CD4-positive, alpha-beta T cell treated with Interleukin-10 for 1 hour (primary cell): ENCODE measurements at regions not wholly inside any gene's neighbourhood (a gene's known extent, or its start where the extent isn't known, plus 50 kb on each side); places are given as distances from the start of the nearest gene placed in this dataset.

Experiments used
- DNase-seq: peaks from one replicate; pipeline ENCODE4 v3.0.0-alpha.2; 2020

DNA sequence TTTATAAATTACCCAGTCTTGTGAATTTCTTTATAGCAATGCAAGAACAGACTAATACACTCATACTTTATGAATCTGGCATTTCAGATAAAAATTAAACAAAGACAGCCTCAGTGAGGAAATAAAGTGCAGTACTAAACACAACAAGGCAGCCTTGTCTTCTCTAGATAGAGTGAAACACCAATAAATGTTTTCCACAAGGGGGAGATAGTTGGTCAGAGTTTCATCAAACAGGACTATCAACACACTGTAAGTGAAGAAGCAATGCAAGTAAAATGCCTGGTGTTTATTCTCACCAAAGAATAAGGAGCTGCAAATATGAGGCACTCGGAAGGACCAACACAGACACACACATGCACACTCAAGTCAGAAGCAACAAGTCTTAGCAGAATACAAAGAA is 62.8 kb downstream of the FAM9B start:
- DNase-seq = peak; percentile 58

GRCh38 chrX:8969378-8969777 is 64.5 kb downstream of the FAM9B start:
- no peak for DNase-seq

DNA sequence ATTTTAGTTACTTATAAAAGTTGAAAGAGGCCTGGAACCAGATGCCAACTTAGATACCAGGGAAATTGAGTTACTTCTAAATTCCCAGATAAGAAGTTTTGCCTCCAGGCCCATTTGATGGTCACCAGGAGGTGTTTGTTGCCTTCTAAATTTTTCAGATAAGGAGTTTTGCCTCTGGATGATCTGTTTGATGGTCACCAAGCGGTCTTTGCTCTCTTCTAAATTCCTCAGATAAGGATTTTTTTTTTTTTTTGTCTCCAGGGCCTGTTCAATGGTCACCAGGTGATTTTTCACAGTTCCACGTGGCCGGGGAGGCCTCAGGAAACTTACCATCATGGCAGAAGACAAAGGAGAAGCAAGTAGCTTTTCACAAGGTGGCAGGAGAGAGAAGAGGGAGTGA is 66.5 kb downstream of the FAM9B start:
- DNase-seq = no peak

DNA sequence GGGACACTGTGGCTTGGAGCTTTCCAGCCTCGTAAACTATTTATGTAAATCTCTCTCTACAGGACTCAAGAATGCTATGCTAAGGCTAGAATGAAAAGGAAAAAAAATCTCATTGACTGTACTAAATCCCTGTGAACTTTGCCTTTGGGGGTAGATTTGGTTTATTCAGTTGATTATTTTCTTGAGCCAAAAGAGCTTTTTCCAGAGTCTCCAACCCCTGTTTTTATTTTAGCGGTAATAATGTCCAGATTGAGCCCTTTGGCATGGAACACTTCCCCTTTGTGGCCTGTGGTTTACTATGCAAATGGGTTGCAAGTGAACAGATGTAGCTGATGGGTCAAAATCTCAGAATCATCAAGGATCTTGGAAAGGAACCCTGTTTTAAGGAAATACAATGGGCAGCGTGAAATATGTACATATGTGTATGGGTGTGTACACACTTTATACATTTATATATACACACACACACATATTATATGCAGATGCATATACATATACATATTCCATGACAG is 72.9 kb downstream of the FAM9B start:
- DNase-seq = no peak

- DNase-seq = no peak
These were observed 78.4 kb downstream of the FAM9B start for GRCh38 chrX:8955511-8955910.

- no peak for DNase-seq
These were observed 87.4 kb downstream of the FAM9B start for GRCh38 chrX:8946563-8946962.

DNA sequence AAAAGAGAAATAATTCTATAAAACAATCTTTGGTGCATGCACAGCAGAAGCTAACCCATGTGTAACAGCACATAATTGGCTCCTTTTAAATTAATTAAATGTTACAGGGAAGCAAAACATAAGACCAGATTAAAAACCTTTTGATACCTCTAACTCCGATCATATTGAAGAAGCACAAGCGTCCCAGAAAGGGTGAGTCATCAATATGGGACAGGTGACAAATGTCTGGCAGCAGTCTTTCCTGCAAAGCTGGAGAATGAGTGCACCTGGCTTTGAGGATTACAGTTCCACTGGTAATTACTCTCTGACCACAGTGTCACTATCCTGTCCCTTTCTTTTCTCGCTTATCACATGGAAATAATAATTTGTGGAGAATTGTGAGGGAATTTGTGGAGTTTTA is 94.6 kb downstream of the FAM9B start:
- no peak for DNase-seq

GRCh38 chrX:8927701-8928100 is 106.2 kb downstream of the FAM9B start:
- no peak for DNase-seq

GRCh38 chrX:8927066-8927635 is 106.8 kb downstream of the FAM9B start:
- DNase-seq = no peak

DNA sequence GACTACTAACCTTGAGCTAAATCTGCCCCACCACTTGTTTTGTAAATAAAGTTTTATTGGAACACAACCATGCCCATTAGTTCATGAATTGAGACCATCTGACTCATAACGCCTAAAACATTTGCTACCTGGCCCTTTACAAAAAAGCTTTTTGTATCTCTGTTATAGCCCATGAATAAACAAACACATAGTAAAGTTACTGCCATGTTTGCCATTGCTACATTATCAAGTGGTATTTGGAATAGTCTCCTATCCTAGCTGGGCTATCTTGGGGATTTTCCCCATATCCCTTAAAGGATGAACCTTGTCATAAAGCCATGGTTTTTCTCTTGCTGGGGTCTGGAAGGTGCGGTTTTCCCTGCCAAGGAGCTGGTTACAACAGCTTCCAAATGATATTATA is 112.3 kb downstream of the FAM9B start:
- DNase-seq = no peak

DNA sequence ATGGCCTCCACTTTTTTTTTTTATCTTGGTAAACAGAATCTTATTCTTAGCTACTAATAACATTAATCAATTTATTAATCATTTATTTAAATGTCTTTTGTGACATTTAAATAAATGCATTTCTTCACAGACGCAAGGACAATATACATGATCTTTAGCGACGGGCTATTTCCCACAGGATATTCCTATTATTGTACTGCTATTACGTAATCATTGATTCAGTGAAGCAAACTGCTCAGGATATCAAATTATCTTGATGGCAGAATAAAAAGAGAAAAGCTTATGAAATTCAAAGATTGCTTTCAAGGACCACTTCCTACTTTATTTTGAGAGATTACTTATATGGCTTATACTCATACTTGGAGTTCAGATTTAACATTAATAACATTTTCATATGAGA is 114.1 kb downstream of the FAM9B start:
- DNase-seq = no peak

DNA sequence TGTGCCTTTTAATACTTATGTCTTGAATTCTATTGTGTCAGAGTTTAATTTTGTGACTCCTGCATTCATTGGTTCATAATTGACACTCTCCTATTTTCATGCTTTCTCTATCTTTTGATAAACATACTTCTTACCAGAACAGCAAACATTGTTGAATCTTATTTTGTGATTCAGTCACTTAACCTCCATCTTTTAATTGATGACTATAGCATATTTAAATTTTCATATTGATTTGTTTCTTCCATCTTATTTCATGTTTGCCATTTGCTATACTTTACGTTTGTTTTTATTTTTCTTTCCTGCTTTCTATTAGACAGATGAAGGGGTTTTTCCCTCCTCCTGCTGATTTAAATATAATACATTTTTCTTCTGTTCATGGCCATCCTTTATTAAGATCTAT is 115.5 kb upstream of the FAM9A start:
- DNase-seq = no peak

GRCh38 chrX:8914681-8915080 is 113.5 kb upstream of the FAM9A start:
- DNase-seq = no peak

DNA sequence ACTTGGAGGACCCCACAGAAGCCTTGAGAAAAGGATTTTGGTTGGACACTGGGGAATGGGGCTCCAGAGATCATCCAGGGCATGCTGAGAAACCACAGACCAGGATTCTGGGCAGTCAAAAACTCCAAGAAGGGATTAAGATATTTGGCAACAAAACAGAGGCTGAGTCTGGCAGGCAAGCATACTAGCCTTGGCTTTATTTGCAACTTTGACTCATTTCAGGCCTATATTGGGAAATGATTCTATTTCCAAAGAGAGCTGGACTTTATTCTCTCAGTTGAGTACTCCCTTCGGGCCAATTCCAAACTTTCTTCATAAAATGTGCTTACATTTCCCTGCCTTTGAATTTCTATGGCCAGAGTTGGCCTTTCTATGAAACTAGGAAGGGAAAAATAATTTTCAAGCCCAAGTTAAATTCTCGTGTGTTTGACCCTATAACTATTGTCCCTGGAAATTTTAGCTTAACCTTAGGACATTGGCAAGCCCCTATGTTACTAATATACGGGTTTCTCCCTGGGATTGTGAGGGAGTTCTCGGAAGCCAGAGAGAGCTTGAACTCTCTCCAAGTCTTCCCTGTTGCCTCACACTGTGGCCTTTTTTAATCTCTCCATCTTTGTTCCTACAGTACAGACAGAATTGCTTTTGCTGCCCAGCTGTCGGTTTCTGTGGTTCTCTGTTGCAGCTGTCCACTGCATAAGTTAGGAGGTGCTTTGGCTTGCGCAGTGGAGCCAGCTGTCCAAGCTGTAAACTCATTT is 112.6 kb upstream of the FAM9A start:
- no peak for DNase-seq

GRCh38 chrX:8907688-8908087 is 106.5 kb upstream of the FAM9A start:
- no peak for DNase-seq

DNA sequence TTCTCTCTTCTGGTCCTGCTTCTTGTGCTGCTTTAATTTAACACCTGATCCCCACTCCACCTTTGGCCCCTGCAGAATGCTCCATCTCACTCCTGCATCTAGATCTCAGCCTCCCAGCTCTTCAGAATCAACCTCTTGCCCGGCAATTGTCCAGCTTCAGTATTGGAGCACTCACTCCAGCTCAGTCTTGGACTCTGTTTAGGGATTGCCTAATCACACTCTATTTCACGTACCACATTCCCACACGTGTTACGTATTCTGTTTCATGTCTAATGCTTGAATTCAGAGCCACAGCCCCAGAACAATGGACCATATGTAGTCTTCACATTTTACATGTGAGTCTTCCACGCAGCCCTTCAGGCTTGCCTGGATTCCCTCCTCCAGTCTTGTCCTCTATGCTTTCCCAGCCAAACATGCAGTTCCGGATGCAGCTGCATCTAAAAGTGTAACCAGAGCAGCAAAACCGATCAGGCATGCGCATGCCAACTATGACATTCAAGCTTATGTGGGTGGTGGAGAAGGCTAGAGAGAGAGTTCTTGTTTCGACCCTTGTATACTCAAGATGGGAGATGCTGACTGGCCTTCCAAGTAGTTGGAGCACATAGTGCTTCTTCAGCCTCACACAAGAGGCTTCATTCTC is 105.2 kb upstream of the FAM9A start:
- DNase-seq = no peak

DNA sequence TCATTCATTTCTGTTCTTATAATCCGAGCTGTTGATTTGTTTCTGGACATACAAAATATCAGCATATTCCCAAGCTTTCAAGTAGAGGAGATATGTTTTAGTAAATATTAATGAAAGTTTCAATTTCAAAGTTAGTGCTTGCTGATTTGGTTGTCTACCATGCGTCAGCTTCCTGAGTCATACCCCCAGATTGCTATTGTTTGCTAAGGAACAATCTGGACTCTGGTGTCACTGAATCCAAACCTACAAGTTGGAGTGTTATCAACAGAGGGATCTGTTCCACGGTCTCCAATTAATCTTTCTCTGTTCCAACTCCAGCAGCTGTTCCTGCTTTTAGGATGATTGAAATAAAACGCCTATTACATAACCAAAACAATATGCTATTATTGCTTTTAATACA is 96.1 kb upstream of the FAM9A start:
- DNase-seq = no peak

DNA sequence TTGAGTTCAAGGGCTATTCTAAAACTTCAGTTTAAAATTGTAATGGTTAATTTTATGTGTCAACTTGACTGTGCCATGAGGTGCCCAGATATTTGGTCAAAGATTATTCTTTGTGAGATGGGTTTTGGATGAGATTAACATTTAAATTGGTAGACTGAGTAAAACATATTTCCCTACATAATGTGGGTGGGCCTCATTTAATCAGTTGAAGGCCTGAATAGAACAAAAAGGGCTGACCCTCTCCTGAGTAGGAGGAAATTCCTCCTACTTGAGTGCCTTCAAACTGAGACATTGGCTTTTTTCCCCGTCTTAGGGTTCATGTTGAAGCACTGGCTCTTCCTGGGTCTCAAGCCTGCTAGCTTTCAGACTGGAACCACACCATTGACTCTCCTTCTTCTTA is 89.6 kb upstream of the FAM9A start:
- DNase-seq = no peak

- no peak for DNase-seq
These were observed 85.8 kb upstream of the FAM9A start for GRCh38 chrX:8887004-8887403.

GRCh38 chrX:8879750-8880149 is 78.6 kb upstream of the FAM9A start:
- peak; percentile 13 for DNase-seq

GRCh38 chrX:8873956-8874355 is 72.8 kb upstream of the FAM9A start:
- DNase-seq = no peak

DNA sequence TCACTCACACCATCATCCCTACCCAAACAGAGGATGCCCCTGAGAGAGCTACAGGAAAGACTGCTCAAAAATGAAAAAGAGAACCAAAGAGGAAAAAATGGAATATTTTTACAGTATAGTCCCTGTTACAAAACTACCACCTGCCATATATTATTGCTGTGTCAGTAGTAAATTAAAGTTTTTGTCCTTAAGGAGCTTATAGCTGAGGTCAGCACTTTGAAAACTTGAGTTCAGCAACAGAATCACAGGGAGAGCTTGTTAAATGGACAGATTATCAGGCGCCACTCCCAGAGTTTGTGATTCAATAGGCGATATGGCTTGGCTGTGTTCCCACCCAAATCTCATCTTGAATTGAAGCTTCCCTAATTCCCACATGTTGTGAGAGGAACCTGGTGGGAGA is 71.9 kb upstream of the FAM9A start:
- no peak for DNase-seq

GRCh38 chrX:8870411-8870810 is 69.2 kb upstream of the FAM9A start:
- no peak for DNase-seq

- no peak for DNase-seq
These were observed 68.6 kb upstream of the FAM9A start for GRCh38 chrX:8869812-8870211.
